ENCODE measurements at regions not wholly inside any gene's neighbourhood (a gene's known extent, or its start where the extent isn't known, plus 50 kb on each side); places are given as distances from the start of the nearest gene placed in this dataset.

DNA sequence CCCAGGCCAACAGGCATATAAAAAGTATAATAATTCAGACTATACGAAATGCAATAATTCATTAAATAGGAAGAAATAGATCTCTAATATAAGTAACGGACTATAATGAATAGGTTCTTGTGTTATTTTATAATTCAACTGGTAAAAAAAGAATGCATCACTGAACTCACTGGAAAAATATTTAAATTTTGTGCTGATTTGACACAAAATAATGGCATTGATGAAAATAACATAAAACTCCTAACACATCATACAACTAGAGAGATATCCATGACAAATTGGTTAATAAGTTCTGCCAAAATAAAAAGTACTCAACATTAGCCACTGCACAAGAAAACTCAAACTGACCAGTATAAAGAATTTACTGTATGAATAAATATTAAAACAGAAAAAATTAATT lies 57.1 kb upstream of the RAB4A start:
- H3K4me3 Mint-ChIP-seq = no peak overlapping the region
- ATAC-seq (no peak), DNase-seq (ENCODE audit: low spot score) (no peak)
- peaks cover 4 to 6% of the 10 kb centered on the region in 2 donors for H3K27me3 Mint-ChIP-seq
- H3K27ac Mint-ChIP-seq = no peak overlapping the region
- H3K36me3 Mint-ChIP-seq = no peaks in the 10 kb centered on the region
- H3K4me1 Mint-ChIP-seq (ENCODE audit: low read depth in 2 of 2) = no peaks in the 10 kb centered on the region
- H3K9me3 Mint-ChIP-seq = no peaks in the 10 kb centered on the region

DNA sequence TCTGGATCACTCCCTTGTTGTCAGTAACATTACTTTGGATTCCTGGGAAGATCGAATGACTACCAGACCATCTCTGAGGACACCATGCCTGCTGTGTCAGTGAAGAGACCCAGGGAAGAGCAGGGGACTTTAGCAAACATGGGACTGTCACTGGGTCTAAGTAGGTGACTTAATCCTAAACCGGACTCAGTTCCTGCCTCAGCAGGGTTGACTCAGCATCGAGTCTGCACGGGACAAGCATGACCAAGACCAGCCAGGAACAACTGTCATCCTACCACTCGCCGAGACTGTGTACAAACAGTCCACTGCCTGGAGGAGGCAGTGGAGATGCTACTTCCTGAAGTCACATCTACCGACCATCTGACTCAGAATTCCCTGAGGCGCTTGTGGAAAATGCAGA lies 53.2 kb upstream of the RAB4A start:
- no peaks in the 10 kb centered on the region for H3K36me3 Mint-ChIP-seq
- ATAC-seq = peak in 1 of 2 donors; percentile 74
- no peaks in the 10 kb centered on the region for H3K9me3 Mint-ChIP-seq
- no peaks in the 10 kb centered on the region for H3K4me1 Mint-ChIP-seq (ENCODE audit: low read depth in 2 of 2)
- no peak overlapping the region for H3K27ac Mint-ChIP-seq
- H3K27me3 Mint-ChIP-seq = peaks cover 4 to 6% of the 10 kb centered on the region in 2 donors
- H3K4me3 Mint-ChIP-seq = no peak overlapping the region
- no peak for DNase-seq (ENCODE audit: low spot score)

DNA sequence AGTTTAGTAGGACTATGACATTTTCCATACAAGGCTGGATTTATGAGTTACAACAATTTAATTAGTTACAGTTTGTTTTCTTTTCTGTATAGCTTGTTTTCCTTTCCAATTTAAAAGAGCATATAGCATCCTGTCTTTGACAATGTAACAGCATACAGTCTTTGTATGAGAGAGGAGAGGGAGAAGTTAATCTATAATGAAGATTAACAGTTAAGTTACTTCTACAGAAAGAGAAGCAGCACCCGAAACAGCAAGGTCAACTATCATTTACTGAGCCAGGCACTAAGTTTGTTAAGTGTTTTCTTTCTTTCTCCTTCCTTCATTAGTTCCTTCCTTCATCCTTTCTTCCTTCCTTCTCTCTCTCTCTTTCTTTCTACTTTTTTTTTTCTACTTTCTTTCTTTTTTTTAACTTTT lies 52.3 kb upstream of the RAB4A start:
- no peaks in the 10 kb centered on the region for H3K36me3 Mint-ChIP-seq
- H3K9me3 Mint-ChIP-seq = no peaks in the 10 kb centered on the region
- H3K4me1 Mint-ChIP-seq (ENCODE audit: low read depth in 2 of 2) = no peaks in the 10 kb centered on the region
- H3K27me3 Mint-ChIP-seq = peaks cover 4 to 6% of the 10 kb centered on the region in 2 donors
- H3K4me3 Mint-ChIP-seq = no peak overlapping the region
- DNase-seq (ENCODE audit: low spot score) = no peak
- no peak for ATAC-seq
- H3K27ac Mint-ChIP-seq = no peak overlapping the region

DNA sequence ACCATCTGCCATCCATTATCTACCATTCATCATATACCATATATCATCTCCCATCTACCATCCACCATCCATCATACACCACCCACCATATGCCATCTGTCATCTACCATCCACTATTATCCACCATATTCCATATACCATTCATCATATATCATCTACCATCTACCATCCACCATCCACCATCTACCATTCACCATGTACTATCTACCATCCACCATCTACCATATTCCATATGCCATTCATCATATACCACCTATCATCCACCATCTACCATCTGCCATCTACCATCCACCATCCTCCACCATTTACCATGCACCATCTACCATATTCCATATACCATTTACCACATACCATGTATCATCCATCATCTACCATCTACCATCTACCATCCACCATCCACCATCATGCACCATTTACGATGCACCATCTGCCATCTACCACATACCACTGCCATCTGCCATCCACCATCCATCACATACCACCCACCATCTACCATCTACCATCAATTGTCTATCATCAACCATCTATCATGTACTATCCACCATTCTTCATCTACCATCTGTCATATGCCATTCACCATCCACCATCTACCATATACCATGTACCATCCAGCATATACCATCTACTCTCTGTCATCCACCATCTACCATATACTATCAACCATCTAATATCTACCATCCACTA lies 50.6 kb upstream of the RAB4A start:
- Mint-ChIP-seq H3K27ac (no peak overlapping the region), H3K27me3 (peaks cover 4 to 6% of the 10 kb centered on the region in 2 donors), H3K4me3 (no peak overlapping the region), H3K4me1 (ENCODE audit: low read depth in 2 of 2) (no peaks in the 10 kb centered on the region), H3K9me3 (no peaks in the 10 kb centered on the region), H3K36me3 (no peaks in the 10 kb centered on the region)
- no peak for ATAC-seq
- no peak for DNase-seq (ENCODE audit: low spot score)

DNA sequence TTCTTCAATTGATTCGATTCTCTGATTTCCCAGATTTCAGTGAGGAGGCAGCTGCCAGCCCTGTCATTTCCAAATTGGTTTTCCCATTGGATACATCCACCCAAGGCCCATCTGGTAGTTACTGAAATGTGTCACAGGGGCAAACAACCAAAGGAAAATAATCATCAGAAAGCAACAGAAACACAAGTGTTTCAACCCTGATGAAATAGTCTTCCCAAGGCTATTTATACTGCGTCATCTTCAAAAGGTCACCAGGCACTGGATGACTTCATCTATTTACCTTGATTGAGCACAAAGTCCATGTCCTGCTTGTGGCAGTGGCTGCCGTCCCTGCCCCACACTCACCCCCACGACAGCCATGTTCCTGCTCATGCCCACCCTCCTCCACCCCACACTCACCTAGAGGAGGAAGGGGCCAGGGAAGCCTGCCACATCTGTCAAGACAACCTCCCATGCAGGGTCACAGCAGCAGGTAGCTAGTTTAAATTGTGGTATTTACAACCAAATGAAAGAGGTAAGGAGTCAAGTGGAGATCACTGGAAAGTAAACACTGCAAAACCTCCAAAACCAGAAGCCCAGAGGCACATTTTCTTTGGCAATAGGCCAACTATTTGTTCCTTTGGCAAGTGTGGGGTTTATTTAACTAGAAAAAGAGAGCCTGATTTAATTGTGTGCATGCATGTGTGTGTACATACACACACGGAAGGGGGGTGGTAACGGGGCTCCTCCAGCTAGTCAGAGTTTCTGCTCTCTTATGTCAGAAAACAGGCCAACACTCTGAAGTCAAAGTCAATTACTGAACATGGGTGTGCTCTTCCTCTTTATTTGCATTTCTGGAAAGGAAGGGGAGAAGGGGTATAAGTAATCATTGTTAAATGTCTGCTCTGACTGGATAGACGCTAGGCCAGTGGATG lies 49.5 kb upstream of the RAB4A start:
- peaks cover 4 to 6% of the 10 kb centered on the region in 2 donors for H3K27me3 Mint-ChIP-seq
- DNase-seq (ENCODE audit: low spot score) = no peak
- H3K4me3 Mint-ChIP-seq = no peak overlapping the region
- no peak overlapping the region for H3K27ac Mint-ChIP-seq
- H3K36me3 Mint-ChIP-seq = no peaks in the 10 kb centered on the region
- H3K9me3 Mint-ChIP-seq = no peaks in the 10 kb centered on the region
- no peak for ATAC-seq
- H3K4me1 Mint-ChIP-seq (ENCODE audit: low read depth in 2 of 2) = no peaks in the 10 kb centered on the region

All from natural killer cell treated with Interleukin-12 subunit alpha and Interleukin-12 subunit beta and Interleukin-15 and Interleukin-18, amount 100 ng/mL, for 72 hours (primary cell).